AG04449 (cell line): ENCODE measurements at regions not wholly inside any gene's neighbourhood (a gene's known extent, or its start where the extent isn't known, plus 50 kb on each side); places are given as distances from the start of the nearest gene placed in this dataset.

ENCODE experiments used
- CTCF ChIA-PET: fragments of 350-600 bp; formaldehyde crosslinking; extraction: SDS; loops from one replicate; lab custom pipeline; 2021; ENCODE audit warnings: antibody characterized with exemption; lab: Yijun Ruan, JAX
- POLR2A ChIA-PET: fragments of 400-600, 350-600 bp; formaldehyde crosslinking; extraction: SDS; loops from one replicate; lab custom pipeline; 2020; ENCODE audit warnings: antibody characterized with exemption, inconsistent platforms; lab: Yijun Ruan, JAX
- DNase-seq: peaks from one replicate; pipeline ENCODE4 v3.0.0-alpha.2; 2010; ENCODE audit warnings: low read depth, low spot score
- H3K4me3 ChIP-seq: 2 replicates; pipeline ENCODE4 v1.5.1; 2011; ENCODE audit warnings: low read depth, mild to moderate bottlenecking, control low read depth, low read length
- CTCF ChIP-seq: IDR thresholded peaks from one replicate; pipeline ENCODE4 v1.5.1; 2011; ENCODE audit warnings: mild to moderate bottlenecking, moderate library complexity, low read length, control low read depth, inconsistent platforms; ENCODE audit not compliant: insufficient read depth; ENCODE audit errors: missing control alignments

- ChIA-PET CTCF (no interaction called here), POLR2A (no interaction called here)
- H3K4me3 ChIP-seq, result no peak overlapping the region
- no peak for DNase-seq
- no peak for TF ChIP-seq CTCF
These were observed 735.1 kb upstream of the MIR17HG start for GRCh38 chr13:90612391-90612790.

GRCh38 chr13:90613076-90613795, 734.3 kb upstream of the MIR17HG start:
- POLR2A ChIA-PET, result no interaction called here
- DNase-seq, result no peak
- CTCF ChIA-PET, result no interaction called here
- H3K4me3 ChIP-seq, result no peak overlapping the region
- TF ChIP-seq CTCF, result no peak

- no peak for DNase-seq
- TF ChIP-seq CTCF, result no peak
- ChIA-PET POLR2A (no interaction called here), CTCF (no interaction called here)
- H3K4me3 ChIP-seq, result no peak overlapping the region
These were observed 732.3 kb upstream of the MIR17HG start for GRCh38 chr13:90615236-90615635.

- DNase-seq, result no peak
- TF ChIP-seq CTCF, result no peak
- H3K4me3 ChIP-seq, result no peak overlapping the region
- POLR2A ChIA-PET, result no interaction called here
- CTCF ChIA-PET, result no interaction called here
These were observed 731.7 kb upstream of the MIR17HG start for GRCh38 chr13:90615767-90616166.

- H3K4me3 ChIP-seq, result no peak overlapping the region
- ChIA-PET CTCF (no interaction called here), POLR2A (no interaction called here)
- no peak for DNase-seq
- TF ChIP-seq CTCF, result no peak
These were observed 729.4 kb upstream of the MIR17HG start for GRCh38 chr13:90618133-90618532.

GRCh38 chr13:90622541-90622940, 724.9 kb upstream of the MIR17HG start:
- H3K4me3 ChIP-seq, result no peak overlapping the region
- POLR2A ChIA-PET, result no interaction called here
- no peak for DNase-seq
- no peak for TF ChIP-seq CTCF
- CTCF ChIA-PET, result no interaction called here
